Adrenal gland (tissue), 9 donors: ENCODE measurements at regions not wholly inside any gene's neighbourhood (a gene's known extent, or its start where the extent isn't known, plus 50 kb on each side); places are given as distances from the start of the nearest gene placed in this dataset.

ENCODE experiments used
- DNase-seq, 7 donors: peaks; one replicate each; pipeline ENCODE4 v3.0.0-alpha.2; 2019 to 2020
- H3K27ac ChIP-seq, 5 donors: fragments of 200-600 bp; sonication (generic) in 4 of 5; 1 replicate in 3 of 5; 2 replicates in 2 of 5; pipeline versions ENCODE4 v1.5.1 to v1.8.0; 2016 to 2020; ENCODE audit warnings: mild to moderate bottlenecking in 1 of 5
- H3K27me3 ChIP-seq: fragments of 200-600 bp; 2 replicates; pipeline ENCODE4 v1.8.0; 2021
- H3K36me3 ChIP-seq, 2 donors: fragments of 200-600 bp; replicated peaks in 1 of 2; 1 replicate in 1 of 2; 2 replicates in 1 of 2; pipeline versions ENCODE4 v1.5.1 to v1.8.0; 2018 to 2022
- H3K4me1 ChIP-seq, 2 donors: fragments of 200-600 bp; replicated peaks in 1 of 2; 1 replicate in 1 of 2; 2 replicates in 1 of 2; pipeline versions ENCODE4 v1.5.1 to v1.8.0; 2018 to 2021
- H3K4me3 ChIP-seq, 4 donors: fragments of 200-600 bp; sonication (generic) in 3 of 4; one replicate each; pipeline ENCODE4 v1.5.1; 2016 to 2018
- H3K9me3 ChIP-seq, 3 donors: fragments of 200-600 bp; sonication (generic) in 1 of 3; replicated peaks in 1 of 3; 1 replicate in 2 of 3; 2 replicates in 1 of 3; pipeline versions ENCODE4 v1.5.1 to v1.8.0; 2016 to 2021
- POLR2A ChIP-seq, 2 donors: fragments of 450-650 bp; IDR thresholded peaks; one replicate each; pipeline ENCODE4 v1.6.1; 2017; ENCODE audit warnings: antibody characterized with exemption in 2 of 2, mild to moderate bottlenecking in 2 of 2, moderate library complexity in 1 of 2
- WGBS, 4 donors: extraction: QIAGEN DNeasy Blood & Tissue Kit in 2 of 4; methylation state at CpG; one replicate each; pipeline versions ENCODE4 v1.1.5 to v1.1.7; 2013 to 2017; 5-methylcytosine and 5-hydroxymethylcytosine counted together
- intact Hi-C, 2 donors: fragments of 100-400 bp; cut with DNase I; formaldehyde crosslinking; loops; one replicate each; pipeline versions ENCODE4 v1.14.1 to v1.15.0; 2022 to 2023
- TF ChIP-seq, protein P1 (sequence below), 6 experiments: fragments of 450-650 bp in 4 of 6; fragments of 200-600 bp in 2 of 6; sonication (generic) in 1 of 6; IDR thresholded peaks; 1 replicate in 5 of 6; 2 replicates in 1 of 6; pipeline versions ENCODE4 v1.5.1 to v1.8.0; 2016 to 2021; ENCODE audit warnings: antibody characterized with exemption in 6 of 6, mild to moderate bottlenecking in 2 of 6, moderate library complexity in 1 of 6
- donor health status: healthy with polysubstance abuse.
- donor health status: Bipolar disorder and iron deficiency.
- donor health status: DM: yes; HTN: yes; CAD: no.
- donor health status: DM: no; HTN: no; CAD: no.
- donor health status: DM: no; HTN: no; CAD: no.

DNA sequence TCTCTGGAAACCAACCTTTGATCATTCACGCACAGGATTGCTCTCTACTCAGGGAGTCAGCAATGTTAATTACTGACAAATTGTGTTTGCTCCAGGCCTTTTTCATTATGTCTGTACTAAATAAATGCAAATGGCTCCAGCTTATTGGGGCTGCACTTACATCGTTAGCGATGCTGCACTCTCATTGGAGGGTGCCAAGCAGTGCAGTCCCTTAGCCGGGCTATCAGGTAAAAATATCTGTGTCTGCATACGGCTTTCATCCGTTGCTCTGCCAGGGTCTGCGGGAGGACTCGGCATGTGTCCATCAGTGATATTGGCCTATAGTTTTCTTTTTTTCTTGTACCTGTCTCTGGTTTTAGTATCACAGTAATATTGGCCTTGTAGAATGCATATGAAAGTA is 471.5 kb upstream of the CADM2 start:
- intact Hi-C loops: no loop called here
- 86 to 88% (median 86%) methylated on average over 8 of the region's 8 CpGs for WGBS, 4 donors
- TF ChIP-seq, protein P1, sequence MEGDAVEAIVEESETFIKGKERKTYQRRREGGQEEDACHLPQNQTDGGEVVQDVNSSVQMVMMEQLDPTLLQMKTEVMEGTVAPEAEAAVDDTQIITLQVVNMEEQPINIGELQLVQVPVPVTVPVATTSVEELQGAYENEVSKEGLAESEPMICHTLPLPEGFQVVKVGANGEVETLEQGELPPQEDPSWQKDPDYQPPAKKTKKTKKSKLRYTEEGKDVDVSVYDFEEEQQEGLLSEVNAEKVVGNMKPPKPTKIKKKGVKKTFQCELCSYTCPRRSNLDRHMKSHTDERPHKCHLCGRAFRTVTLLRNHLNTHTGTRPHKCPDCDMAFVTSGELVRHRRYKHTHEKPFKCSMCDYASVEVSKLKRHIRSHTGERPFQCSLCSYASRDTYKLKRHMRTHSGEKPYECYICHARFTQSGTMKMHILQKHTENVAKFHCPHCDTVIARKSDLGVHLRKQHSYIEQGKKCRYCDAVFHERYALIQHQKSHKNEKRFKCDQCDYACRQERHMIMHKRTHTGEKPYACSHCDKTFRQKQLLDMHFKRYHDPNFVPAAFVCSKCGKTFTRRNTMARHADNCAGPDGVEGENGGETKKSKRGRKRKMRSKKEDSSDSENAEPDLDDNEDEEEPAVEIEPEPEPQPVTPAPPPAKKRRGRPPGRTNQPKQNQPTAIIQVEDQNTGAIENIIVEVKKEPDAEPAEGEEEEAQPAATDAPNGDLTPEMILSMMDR (IDR thresholded peaks at IDR 0.05): no peak
- TF ChIP-seq POLR2A (IDR thresholded peaks at IDR 0.05): no peak
- H3K4me3 ChIP-seq: no peak overlapping the region
- no peaks in the 10 kb centered on the region for H3K36me3 ChIP-seq
- no peaks in the 10 kb centered on the region for H3K4me1 ChIP-seq
- H3K27me3 ChIP-seq: no peaks in the 10 kb centered on the region
- DNase-seq: no peak
- no peak overlapping the region for H3K27ac ChIP-seq
- H3K9me3 ChIP-seq: no peaks in the 10 kb centered on the region

DNA sequence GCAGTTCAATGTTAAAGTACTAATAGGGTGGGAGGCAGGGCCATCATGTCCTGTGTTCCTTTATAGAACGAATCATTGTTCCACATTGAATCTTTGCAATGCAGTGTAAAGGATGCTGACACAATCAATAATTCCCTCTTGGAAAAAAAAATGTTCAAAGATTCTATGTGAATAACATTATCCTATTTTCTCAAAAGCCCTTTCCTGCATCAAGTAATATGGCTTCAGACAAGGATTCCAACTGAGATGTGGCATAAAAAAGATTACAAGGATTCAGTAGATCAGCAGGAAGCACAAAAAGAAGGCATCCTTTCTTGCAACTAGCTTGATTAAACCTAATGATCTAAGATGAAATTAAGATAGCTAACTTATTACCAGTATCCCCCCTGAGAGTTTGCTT is 454.0 kb upstream of the CADM2 start:
- no peak for TF ChIP-seq POLR2A (IDR thresholded peaks at IDR 0.05)
- TF ChIP-seq, protein P1 (IDR thresholded peaks at IDR 0.05): no peak
- no peak overlapping the region for H3K27ac ChIP-seq
- no peaks in the 10 kb centered on the region for H3K9me3 ChIP-seq
- no peaks in the 10 kb centered on the region for H3K27me3 ChIP-seq
- H3K4me3 ChIP-seq: no peak overlapping the region
- intact Hi-C loops: no loop called here
- 62 to 82% (median 75%) methylated on average over 1 of the region's 1 CpG for WGBS, 4 donors
- DNase-seq: no peak
- no peaks in the 10 kb centered on the region for H3K4me1 ChIP-seq
- no peaks in the 10 kb centered on the region for H3K36me3 ChIP-seq

DNA sequence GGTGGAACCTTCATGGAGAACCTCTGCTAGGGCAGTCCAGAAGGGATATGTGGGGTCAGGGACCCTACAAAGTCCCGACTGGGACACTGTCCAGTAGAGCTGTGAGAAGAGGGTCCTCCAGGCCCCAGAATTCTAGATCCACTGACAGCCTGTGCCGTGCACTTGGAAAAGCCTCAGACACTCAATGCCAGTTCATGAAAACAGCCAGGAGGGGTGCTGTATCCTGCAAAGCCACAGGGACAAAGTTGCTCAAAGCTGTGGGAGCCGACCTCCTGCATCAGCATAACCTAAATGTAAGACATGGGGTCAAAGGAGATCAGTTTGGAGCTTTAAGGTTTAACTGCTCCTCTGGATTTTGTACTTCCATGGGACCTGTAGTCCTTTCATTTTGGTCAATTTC is 448.8 kb upstream of the CADM2 start:
- intact Hi-C loops: no loop called here
- TF ChIP-seq POLR2A (IDR thresholded peaks at IDR 0.05): no peak
- TF ChIP-seq, protein P1 (IDR thresholded peaks at IDR 0.05): no peak
- Histone ChIP-seq H3K4me3 (no peak overlapping the region), H3K27me3 (no peaks in the 10 kb centered on the region), H3K36me3 (no peaks in the 10 kb centered on the region), H3K27ac (no peak overlapping the region), H3K4me1 (no peaks in the 10 kb centered on the region), H3K9me3 (peaks cover 0 to 5% (median 0%) of the 10 kb centered on the region in 3 donors)
- 67 to 77% (median 70%) methylated on average over 3 of the region's 3 CpGs for WGBS, 4 donors
- no peak for DNase-seq

DNA sequence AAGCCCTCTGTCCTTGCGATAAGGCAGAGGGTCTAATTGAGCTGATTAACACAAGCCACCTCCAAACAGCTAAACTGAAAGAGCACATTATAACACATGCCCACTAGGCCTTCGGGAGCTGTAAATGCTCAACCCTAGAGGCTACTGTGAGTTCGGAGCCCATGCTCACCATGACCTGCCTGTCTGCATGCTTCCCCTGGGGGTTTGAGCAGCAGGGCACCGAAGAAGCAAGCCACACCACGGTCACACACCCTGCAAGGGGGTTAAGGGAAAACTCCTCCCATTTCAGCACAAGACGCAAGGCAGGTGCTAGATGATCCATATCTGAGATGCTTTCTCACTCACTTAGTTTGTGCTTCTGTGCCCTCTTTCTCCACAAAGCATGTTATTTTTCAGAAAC is 435.9 kb upstream of the CADM2 start:
- no peak for TF ChIP-seq POLR2A (IDR thresholded peaks at IDR 0.05)
- TF ChIP-seq, protein P1 (IDR thresholded peaks at IDR 0.05): no peak
- Histone ChIP-seq H3K27me3 (no peaks in the 10 kb centered on the region), H3K27ac (no peak overlapping the region), H3K4me3 (no peak overlapping the region), H3K9me3 (no peaks in the 10 kb centered on the region), H3K36me3 (no peaks in the 10 kb centered on the region), H3K4me1 (no peaks in the 10 kb centered on the region)
- WGBS, 4 donors: 50 to 92% (median 76%) methylated on average over 5 to 6 of the region's 6 CpGs
- DNase-seq: no peak
- intact Hi-C loops: no loop called here
